Hematopoietic multipotent progenitor cell treated with erythropoietin and hydrocortisone succinate and interleukin-3 and kit ligand, for 8 days (in vitro differentiated cells): ENCODE measurements at regions not wholly inside any gene's neighbourhood (a gene's known extent, or its start where the extent isn't known, plus 50 kb on each side); places are given as distances from the start of the nearest gene placed in this dataset.

Experiments
- DNase-seq: peaks from one replicate; pipeline ENCODE4 v3.0.0-alpha.2; 2015

DNA sequence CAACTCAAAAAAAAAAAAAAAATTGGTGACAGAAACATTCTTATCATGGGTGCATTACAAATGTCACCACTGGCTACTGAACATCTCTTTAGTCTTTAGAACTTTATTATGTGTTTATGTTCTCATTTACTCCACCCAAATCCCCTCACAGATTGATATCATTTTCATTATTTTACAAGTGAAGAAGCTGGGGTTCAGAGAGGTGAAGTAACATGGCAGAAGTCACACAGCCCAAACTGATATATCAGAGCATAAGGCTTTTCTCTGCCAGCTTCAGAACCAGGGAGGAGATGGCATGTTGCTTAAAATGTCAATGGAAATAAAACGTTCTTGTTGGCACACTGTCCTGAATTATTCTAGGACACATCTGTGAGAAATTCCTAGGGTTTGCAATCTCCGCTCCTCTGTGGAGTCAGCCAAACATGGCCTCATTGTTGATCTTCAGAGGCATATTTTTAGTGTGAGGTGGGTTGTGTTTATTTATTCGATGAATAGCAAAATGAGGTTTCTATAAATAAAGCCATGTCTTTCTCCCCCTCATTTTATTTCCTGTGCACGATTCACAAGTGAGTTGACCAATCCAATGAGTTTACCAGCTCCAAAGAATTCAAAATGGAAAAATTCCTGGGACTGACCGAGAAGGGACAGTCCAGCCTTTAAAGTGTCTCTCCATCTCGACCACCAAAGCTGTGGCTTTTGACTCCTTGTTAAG, 72.9 kb upstream of the ANO1 start:
- no peak for DNase-seq

DNA sequence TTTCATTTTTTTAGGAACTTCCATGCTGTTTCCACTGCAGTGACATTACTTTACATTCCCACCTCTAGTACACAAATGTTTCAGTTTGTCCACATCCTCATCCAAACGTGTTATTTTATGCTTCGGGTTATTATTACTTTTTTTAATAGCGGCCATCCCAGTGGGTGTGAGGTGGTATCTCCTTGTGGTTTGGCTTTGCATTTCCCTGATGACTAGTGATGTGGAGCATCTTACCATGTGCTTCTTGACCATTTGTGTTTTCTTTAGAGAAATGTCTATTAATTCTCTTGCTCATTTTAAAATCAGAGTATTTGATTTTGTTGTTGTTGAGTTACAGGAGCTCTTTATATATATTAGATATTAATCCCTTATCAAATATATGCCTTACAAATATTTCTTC, 70.3 kb upstream of the ANO1 start:
- DNase-seq, result no peak

DNA sequence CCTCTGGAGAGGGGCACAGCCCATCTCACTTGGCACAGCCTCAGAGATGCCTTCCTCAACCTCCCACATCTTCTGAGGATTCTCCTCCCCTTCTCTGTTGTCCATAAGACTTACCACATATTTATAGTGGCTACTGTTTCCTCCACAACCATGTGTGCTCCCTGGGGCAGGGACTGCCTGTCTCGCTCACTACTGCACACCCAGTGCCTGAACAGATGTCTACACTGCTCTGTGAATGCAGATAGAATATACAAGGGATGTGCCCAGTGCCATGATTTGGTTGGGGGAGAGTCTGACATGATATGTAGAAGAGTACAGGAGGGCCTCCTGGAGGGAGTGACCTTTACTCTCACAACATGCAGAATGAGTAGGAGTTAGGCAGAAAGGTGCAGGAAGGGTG, 67.3 kb upstream of the ANO1 start:
- no peak for DNase-seq

DNA sequence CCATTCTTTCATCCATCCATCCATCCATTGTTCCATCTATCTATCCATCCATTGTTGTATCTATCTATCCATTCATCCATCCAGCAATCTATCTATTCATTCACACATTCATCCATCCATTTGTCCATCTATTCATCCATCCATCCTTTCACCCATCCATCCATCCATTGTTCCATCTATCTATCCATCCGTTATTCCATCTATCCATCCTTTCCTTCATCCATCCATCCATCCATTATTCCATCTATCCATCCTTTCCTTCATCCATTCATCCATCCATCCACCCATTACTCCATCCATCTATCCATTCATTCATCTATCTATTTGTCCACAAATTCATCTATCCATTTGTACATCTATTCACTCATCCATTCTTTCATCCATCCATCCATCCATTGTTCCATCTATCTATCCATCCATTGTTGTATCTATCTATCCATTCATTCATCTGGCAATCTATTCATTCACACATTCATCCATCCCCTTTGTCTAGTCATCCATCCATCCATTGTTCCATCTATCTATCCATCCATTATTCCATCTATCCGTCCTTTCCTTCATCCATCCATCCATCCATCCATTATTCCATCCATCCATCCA, 65.9 kb upstream of the ANO1 start:
- DNase-seq, result no peak

DNA sequence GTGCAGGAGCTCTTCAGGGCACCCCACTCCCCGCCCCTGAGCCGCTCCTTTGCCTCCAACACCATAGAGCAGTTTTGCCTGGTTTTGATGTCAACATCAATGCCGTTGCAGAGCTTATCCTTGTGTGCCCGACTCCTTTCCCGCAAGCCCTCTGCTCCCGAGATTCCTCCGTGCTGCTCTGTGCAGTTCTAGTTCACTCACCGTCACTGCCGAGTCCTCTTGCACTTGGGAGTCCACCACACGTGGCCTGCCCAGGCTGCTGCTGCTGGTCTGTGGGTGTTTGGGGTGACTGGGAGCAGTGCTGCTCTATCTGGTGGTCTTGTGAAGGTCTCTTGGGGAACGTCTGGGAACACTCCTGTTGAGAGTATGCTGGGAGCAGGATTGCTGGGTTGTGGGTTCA, 63.8 kb upstream of the ANO1 start:
- no peak for DNase-seq

DNA sequence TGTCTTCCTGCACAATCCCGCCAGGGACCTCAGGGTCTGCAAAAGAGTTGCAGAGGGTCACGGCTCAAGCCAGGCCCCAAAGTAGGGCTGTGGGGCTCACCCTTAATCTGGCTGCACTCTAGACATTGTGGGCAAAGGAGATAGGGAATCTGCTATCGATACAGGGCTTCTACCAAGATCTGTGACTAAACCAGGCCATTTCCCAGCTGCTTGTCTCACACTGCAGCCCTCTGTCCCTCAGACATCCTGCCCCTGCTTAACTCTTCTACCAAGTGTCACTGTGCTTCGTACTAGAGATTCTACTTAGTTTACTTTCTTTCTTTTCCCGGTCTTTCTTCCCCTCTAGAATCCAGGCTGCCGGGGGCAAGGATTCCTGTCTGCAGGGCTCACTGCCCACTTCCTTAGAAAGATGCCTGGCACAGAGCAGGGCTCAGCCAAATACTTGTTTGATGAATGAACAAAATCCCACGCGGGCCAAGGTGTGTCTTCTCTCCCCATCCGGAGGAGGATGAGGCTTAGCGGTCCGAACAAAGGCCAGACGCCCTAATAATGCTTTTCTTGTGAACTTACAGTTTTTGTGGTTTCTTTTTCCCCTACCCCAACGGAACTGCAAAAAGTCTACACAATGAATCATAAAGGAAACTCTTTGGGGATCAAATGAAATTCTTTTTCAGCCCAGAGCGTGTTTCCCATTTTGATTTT, 61.3 kb upstream of the ANO1 start:
- DNase-seq, result no peak

DNA sequence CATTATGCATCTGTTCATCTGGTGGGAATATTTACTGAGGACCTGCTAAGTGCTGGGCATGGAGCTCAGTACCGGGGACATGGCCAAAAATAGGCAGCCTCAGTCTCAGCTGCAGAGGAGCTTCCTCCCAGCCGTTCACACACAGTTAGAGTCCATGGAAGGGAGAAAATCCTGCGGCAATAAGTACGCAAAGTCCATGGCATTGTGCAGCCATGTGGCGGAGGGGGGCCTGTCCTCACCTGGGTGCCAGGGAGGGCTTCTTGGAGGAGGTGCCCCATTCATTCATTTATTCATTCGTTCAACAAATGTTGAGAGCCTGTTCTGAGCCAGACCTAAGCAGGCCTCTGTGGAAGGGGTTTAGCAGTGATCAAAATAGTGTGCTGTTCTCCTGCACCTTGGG, 59.3 kb upstream of the ANO1 start:
- no peak for DNase-seq

DNA sequence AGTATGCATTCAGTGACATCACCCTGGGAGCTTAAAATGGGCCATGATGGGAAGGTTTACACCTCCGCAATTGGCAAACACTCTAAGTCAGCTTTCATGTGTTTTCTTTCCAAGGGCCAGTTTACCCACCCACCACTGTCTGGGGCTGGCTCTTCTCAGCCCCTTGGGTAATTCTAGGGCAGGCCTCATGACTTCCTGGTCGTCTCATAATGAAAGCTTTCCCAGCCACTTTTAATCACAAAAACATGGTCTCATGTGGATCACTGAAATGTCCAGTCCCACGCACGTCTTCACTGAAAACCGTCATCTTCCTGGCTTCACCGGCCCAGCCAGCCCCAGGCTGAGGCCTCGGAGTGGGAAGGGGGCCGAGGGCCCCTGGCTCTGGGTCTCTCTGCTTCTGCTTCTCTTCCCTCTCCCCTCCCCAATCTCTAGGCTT, 58.5 kb upstream of the ANO1 start:
- DNase-seq, result no peak

DNA sequence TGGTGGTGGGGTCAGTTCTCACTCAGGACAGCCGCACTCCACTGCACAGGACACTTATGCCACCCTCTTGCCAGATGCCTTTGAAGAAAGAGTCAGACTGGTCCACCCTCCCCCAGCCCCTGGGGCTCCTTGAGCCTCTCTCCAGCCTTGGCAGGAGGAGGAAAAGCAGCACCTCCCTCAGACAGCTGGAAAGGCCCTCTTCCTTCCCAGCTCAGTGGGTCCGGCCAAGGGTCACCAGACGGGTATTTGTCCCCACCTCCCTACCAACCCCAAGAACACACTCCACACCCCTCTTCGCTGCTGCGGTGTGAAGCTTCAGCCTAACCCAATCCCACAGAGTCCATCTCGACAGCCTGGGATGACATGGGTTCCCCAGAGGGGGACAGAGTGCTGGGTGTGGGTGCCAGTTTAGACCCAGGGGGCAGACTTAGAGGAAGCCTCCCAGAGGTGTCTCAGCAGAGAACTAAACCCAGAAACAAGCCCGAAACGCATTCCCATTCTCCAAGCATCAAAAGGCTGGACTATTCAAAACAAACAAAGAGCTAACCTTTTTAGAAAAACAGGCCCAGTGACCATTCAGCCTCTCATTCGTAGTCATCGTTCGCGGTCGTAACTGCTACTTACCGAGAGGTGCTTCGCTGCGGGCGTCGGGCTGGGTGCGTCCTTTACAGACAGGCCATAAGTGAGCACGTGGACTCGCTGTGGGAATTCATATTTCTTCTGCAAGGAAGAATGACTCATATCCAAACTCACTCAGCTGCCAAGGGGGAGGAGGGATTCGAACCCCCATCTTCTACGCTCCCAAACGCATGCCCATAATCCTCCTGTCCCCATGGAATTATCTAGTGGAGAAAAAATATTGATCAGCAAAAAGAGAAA, 57.5 kb upstream of the ANO1 start:
- no peak for DNase-seq

DNA sequence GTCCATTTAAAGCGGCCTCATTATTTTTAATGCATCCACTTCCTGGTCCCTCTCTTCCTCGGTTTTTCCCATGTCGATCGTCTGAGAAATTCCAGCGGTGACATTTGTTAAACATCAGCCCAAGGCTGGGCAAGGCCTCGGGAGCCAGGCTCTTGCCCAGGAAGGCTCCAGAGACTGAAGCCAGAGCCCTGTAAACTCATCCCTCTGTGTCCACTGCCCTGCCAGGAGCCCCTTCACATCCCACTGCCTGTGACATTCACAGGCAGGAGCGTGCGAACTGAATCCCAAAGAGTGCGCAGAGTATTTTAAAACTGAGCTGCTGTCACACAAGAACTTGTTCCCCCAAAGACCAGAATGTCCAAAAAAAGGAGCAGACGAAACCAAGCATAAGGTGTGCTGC, 56.5 kb upstream of the ANO1 start:
- DNase-seq, result no peak

DNA sequence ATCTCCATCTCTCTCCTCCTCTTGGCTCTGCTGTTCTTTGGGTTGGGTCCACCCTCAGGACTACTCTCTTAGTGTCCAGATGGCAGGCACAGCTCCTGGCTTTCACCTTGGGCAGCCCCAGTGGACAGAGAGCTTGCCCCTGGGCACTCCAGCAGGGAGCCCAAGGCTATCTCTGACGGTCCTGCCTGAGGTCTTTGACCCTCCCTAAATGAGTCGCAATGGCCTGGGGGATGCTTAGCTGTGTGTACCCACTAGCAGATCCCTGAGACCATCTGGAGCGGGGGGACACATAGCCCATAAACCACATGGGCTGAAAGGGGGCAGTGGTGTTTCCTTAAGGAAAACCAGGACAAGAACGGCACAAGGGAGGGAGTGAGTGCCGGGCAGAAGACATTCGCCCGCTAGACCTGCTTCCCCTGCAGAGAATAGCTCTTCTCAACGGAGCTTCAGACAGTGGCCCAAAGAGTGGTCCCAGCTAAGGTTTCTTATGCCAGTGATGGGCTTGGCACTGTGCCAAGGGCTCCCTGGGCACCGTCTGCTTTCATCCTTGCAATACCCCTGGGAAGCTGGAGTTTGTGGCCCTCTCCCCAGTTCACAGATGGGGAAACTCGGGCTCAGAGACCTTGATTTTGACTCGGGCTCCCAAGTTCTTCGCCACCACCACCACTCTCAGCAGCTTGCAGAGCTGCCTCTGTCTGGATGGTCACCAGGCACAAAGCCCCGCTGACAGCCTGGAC, 53.9 kb upstream of the ANO1 start:
- no peak for DNase-seq

DNA sequence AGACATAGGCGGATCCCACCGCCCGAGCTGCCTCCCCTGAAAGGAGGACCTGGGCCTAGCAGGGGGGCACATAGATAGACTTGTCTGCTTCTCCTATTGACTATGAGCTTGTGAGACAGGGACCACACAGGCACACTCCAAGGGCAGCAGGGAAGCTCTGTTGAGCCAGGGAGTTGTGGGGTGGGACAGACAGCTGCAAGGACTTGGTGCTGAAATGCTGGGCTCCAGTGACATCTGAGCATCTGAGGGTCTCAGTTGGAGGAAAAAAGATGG, 53.4 kb upstream of the ANO1 start:
- no peak for DNase-seq

DNA sequence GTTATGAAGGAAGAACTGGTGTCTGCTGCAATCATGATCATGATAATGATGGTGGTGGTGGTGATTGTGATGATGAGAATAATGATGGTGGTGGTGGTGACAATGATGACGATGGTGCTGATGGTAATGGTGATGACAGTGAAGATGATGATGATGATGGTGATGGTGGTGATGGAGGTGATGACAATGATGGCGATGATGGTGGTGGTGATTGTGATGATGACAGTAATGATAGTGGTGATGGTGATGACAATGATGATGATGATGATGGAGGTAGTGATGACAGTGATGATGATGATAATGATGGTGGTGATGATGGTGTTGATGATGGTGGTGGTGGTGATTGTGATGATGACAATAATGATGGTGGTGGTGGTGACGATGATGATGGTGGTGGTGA, 52.8 kb upstream of the ANO1 start:
- no peak for DNase-seq

DNA sequence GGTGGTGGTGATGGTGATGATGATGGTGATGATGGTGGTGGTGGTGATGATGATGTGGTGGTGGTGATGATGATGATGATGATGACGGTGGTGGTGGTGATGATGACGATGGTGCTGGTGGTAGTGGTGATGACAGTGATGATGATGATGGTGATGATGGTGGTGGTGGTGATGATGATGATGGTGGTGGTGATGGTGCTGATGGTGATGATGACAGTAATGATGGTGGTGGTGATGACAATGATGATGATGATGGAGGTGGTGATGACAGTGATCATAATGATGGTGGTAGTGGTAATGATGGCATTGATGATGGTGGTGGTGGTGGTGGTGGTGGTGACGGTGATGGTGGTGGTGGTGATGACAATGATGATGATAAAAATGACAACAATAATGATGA, 52.1 kb upstream of the ANO1 start:
- no peak for DNase-seq

DNA sequence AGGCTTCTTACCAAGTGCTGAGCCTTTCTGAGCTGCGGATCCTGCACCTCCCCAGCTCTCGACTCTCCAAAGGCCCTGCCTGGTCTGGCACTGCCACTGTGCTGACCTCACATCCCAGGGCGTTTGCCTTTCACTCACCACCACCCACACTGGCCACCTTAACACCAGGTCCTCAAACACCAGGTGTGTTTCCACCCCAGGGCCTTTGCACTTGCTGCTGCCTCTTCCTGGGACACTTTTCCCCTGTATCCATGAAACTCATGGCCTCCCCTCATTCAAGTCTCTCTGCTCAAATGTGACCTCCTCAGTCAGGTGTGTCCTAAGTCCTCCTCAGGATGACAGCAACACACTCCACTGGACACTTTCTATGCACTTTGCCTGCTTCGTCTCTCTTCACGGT, 51.4 kb upstream of the ANO1 start:
- no peak for DNase-seq

DNA sequence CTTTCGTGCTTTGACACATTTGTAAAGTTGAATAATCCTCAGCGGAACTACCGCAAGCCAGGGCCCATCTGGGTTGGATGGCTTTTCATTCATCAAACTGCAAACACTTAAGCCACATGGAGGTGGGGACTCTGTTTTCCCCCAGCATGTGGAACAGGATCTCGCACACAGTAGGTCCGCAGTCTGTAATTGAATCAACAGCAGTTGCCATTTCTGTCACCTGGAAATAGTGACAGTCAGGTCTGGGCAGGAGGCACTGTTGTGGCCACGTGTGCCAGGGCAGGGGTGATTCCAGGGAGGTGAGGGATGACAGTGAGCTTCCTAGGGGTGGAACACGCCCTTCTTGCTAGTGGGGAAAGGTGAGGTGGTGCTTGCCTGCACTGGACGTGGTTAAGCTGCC, 50.7 kb upstream of the ANO1 start:
- no peak for DNase-seq

DNA sequence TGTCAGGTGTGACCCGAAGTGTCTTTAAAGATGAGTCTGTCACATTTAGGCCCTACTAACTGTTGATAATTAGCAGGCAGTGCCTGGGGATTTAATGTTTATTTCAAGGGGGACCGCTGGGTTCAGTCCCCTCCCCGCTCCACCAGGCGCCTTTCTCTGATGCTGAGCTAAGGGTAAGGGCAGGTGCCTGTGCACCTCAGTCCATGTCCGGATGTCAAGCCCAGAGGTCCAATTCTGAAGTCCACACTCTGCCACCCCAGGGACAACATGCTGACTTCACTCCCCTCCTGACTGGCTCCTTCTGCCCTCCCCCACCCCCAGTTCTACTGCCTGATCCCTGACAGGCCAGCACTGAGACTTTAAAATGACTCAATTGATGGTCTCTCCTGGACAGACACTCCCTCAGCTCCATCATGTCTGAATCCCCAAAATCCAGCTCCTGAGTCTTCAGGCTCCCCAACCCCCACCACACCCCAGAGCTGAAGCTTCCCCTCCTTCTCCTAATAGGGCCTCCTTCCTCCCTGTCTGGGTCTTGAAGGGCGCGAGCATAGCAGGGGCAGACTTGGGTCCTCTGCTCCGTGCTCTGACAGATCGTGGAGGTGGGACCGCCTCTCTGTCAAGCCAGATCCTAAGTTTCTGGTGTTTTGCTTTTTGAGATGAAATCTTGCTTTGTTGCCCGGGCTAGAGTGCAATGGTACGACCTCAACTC, 49.8 kb upstream of the ANO1 start:
- DNase-seq, result no peak
